Neuronal stem cell (in vitro differentiated cells): ENCODE measurements at regions not wholly inside any gene's neighbourhood (a gene's known extent, or its start where the extent isn't known, plus 50 kb on each side); places are given as distances from the start of the nearest gene placed in this dataset.
"Not testable (repeated sequence)": the region's sequence is repeated elsewhere in the genome, so short reads cannot be mapped to it uniquely, and the experiment has no call there.

ENCODE experiments used
- DNase-seq: peaks from one replicate; pipeline ENCODE4 v3.0.0-alpha.2; 2013; ENCODE audit warnings: low spot score
- H2AFZ ChIP-seq: one replicate; pipeline ENCODE4 v1.6.1; 2013; ENCODE audit warnings: mild to moderate bottlenecking, low read length, inconsistent platforms
- H2AK5ac ChIP-seq: 2 replicates; pipeline ENCODE4 v1.6.1; 2013; ENCODE audit warnings: low read depth, mild to moderate bottlenecking, inconsistent platforms, low read length, moderate library complexity, mixed read lengths
- H2BK120ac ChIP-seq: 2 replicates; pipeline ENCODE4 v1.6.1; 2013; ENCODE audit warnings: low read depth, mild to moderate bottlenecking, inconsistent platforms, low read length, moderate library complexity, mixed read lengths
- H2BK12ac ChIP-seq: one replicate; pipeline ENCODE4 v1.6.1; 2013; ENCODE audit warnings: low read length, inconsistent platforms
- H2BK15ac ChIP-seq: 2 replicates; pipeline ENCODE4 v1.6.1; 2013; ENCODE audit warnings: mild to moderate bottlenecking, low read length, inconsistent platforms, mixed read lengths
- H2BK5ac ChIP-seq: one replicate; pipeline ENCODE4 v1.6.1; 2013; ENCODE audit warnings: inconsistent platforms, mild to moderate bottlenecking, low read length, moderate library complexity
- H3K14ac ChIP-seq: one replicate; pipeline ENCODE4 v1.6.1; 2013; ENCODE audit warnings: low read length, inconsistent platforms
- H3K18ac ChIP-seq: 2 replicates; pipeline ENCODE4 v1.6.1; 2013; ENCODE audit warnings: low read length, inconsistent platforms
- H3K23ac ChIP-seq: 2 replicates; pipeline ENCODE4 v1.6.1; 2013; ENCODE audit warnings: low read depth, mild to moderate bottlenecking, mixed read lengths, low read length, inconsistent platforms; ENCODE audit not compliant: poor library complexity
- H3K27ac ChIP-seq: replicated peaks from 3 replicates; pipeline ENCODE4 v1.5.1; 2013; ENCODE audit warnings: low read length, inconsistent platforms
- H3K27me3 ChIP-seq, 3 experiments: 2 replicates each; pipeline ENCODE4 v1.6.1; 2013; ENCODE audit warnings: low read length in 3 of 3, mild to moderate bottlenecking in 2 of 3, inconsistent platforms in 1 of 3, low read depth in 1 of 3, mixed read lengths in 1 of 3, moderate library complexity in 1 of 3; ENCODE audit not compliant: control insufficient read depth in 3 of 3, insufficient read depth in 3 of 3
- H3K36me3 ChIP-seq, 2 donors: replicated peaks in 1 of 2; 2 replicates each; pipeline ENCODE4 v1.6.1; 2013; ENCODE audit warnings: low read length in 2 of 2; ENCODE audit not compliant: control insufficient read depth in 2 of 2, insufficient read depth in 2 of 2
- H3K4ac ChIP-seq: 2 replicates; pipeline ENCODE4 v1.6.1; 2013; ENCODE audit warnings: inconsistent platforms, mild to moderate bottlenecking, low read length, moderate library complexity
- H3K4me1 ChIP-seq, 2 donors: 1 replicate in 1 of 2; 2 replicates in 1 of 2; pipeline ENCODE4 v1.6.1; 2013; ENCODE audit warnings: low read length in 2 of 2, low read depth in 1 of 2; ENCODE audit not compliant: control insufficient read depth in 2 of 2, insufficient read depth in 1 of 2
- H3K4me2 ChIP-seq: one replicate; pipeline ENCODE4 v1.6.1; 2013; ENCODE audit warnings: mild to moderate bottlenecking, low read length, inconsistent platforms; ENCODE audit not compliant: insufficient read depth, poor library complexity, severe bottlenecking
- H3K4me3 ChIP-seq, 2 donors: 2 replicates each; pipeline ENCODE4 v1.5.1; 2013; ENCODE audit warnings: low read length in 2 of 2, mild to moderate bottlenecking in 2 of 2, inconsistent platforms in 1 of 2, moderate library complexity in 1 of 2
- H3K79me1 ChIP-seq: one replicate; pipeline ENCODE4 v1.6.1; 2013; ENCODE audit warnings: low read depth, mild to moderate bottlenecking, inconsistent platforms, low read length, moderate library complexity
- H3K9ac ChIP-seq: one replicate; pipeline ENCODE4 v1.6.1; 2013; ENCODE audit warnings: mild to moderate bottlenecking, low read depth, low read length, inconsistent platforms; ENCODE audit not compliant: poor library complexity
- H3K9me3 ChIP-seq, 2 donors: replicated peaks in 1 of 2; 2 replicates each; pipeline versions ENCODE3 to v1.6.1; 2013; ENCODE audit warnings: low read length in 2 of 2, mild to moderate bottlenecking in 2 of 2, inconsistent platforms in 1 of 2, low read depth in 1 of 2, mixed read lengths in 1 of 2, moderate library complexity in 1 of 2; ENCODE audit not compliant: control insufficient read depth in 2 of 2, insufficient read depth in 1 of 2
- H4K8ac ChIP-seq: one replicate; pipeline ENCODE4 v1.6.1; 2013; ENCODE audit warnings: low read depth, mild to moderate bottlenecking, inconsistent platforms, low read length, moderate library complexity
- H4K91ac ChIP-seq: one replicate; pipeline ENCODE4 v1.6.1; 2013; ENCODE audit warnings: low read length, low read depth, mild to moderate bottlenecking, inconsistent platforms; ENCODE audit not compliant: poor library complexity
- WGBS, 2 donors: extraction: QIAGEN DNeasy Blood & Tissue Kit; methylation state at CpG; one replicate each; pipeline ENCODE4 v1.1.7; 2013; ENCODE audit warnings: missing lambda C conversion rate in 2 of 2, mixed read lengths in 1 of 2; ENCODE audit not compliant: insufficient read length in 2 of 2, insufficient replicate concordance in 1 of 2; ENCODE audit errors: extremely low coverage in 2 of 2; 5-methylcytosine and 5-hydroxymethylcytosine counted together

DNA sequence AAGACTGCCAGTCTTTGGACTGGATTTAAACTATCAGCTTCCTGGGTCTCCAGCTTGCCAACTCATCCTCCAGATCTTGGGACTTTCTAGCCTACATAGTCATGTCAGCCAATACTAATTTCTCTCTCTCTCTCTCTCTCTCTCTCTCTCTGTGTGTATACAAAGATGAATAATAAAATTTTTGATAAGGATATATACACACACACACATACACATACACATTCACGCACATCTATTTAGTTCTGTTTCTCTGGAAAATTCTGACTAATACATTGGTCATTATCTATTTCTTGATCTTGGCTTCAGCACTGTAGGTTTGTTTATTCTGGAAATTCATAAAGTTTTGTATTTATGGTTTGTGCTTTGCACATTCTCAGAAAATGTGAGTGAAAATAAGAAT is 1606.2 kb upstream of the NUDT12 start:
- Histone ChIP-seq H2BK15ac (no peak overlapping the region), H3K18ac (no peak overlapping the region), H4K91ac (no peak overlapping the region), H3K14ac (no peak overlapping the region), H2BK5ac (no peak overlapping the region), H2AFZ (no peak overlapping the region), H3K27me3 (no peaks in the 10 kb centered on the region), H3K4me1 (no peaks in the 10 kb centered on the region), H3K9me3 (no peaks in the 10 kb centered on the region), H3K4me3 (no peak overlapping the region), H3K23ac (no peak overlapping the region), H2AK5ac (no peak overlapping the region), H3K4me2 (no peak overlapping the region), H3K9ac (no peak overlapping the region), H3K4ac (no peak overlapping the region), H3K36me3 (no peaks in the 10 kb centered on the region), H2BK120ac (no peak overlapping the region), H4K8ac (no peak overlapping the region), H3K79me1 (no peaks in the 10 kb centered on the region), H2BK12ac (no peak overlapping the region), H3K27ac (no peak overlapping the region)
- WGBS, 2 donors = no CpG with 5 or more reads among the region's 1 CpG
- no peak for DNase-seq

DNA sequence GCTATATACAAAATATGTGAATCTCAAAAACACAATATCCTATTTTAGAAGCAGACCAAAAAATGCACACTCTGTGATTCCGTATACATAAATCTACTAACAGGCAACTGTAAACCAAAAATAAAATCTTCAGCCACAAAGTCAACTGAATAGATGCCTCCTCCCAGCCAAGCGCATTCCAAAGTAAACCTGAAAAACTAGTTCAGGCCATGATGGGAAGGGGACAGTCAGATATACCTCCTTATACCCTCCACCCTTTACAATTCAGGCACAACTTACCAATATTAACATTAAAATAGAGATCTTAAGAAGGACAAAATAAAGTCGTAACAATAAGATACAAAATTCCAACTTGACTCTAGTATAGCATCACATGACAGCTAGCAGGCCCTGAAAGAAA is 1604.5 kb upstream of the NUDT12 start:
- H3K23ac ChIP-seq = no peak overlapping the region
- WGBS, 2 donors = no CpG with 5 or more reads among the region's 3 CpGs
- no peak overlapping the region for H4K91ac ChIP-seq

DNA sequence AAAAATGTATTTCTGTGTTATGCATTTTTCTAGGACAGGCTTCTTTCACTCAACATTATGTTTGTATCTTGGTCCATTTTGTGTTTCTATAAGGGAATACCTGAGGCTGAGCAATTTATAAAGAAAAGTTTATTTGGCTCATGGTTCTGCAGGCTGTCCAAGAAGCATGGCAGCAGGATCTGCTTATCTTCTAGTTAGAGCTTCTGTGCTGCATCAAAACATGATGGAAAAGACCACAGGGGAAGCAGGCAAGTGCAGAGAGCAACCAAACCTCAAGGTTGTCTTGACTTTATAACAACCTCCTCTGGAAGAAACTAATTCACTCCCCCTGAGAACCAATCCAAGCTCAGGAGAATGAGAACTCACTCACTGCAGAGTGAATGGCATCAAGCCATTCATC is 1601.0 kb upstream of the NUDT12 start:
- no peak overlapping the region for H3K14ac ChIP-seq
- no peak overlapping the region for H2BK15ac ChIP-seq
- H4K91ac ChIP-seq = no peak overlapping the region
- H3K23ac ChIP-seq = no peak overlapping the region
- no peaks in the 10 kb centered on the region for H3K27me3 ChIP-seq
- no peaks in the 10 kb centered on the region for H3K9me3 ChIP-seq
- H3K4me2 ChIP-seq = no peak overlapping the region
- no peak overlapping the region for H3K4me3 ChIP-seq
- no peak for DNase-seq
- H3K36me3 ChIP-seq = no peaks in the 10 kb centered on the region
- no peak overlapping the region for H2BK12ac ChIP-seq
- H3K9ac ChIP-seq = no peak overlapping the region
- no peak overlapping the region for H2AFZ ChIP-seq
- no peak overlapping the region for H2BK120ac ChIP-seq
- no peaks in the 10 kb centered on the region for H3K4me1 ChIP-seq
- no peak overlapping the region for H3K27ac ChIP-seq
- no peak overlapping the region for H4K8ac ChIP-seq
- H2BK5ac ChIP-seq = no peak overlapping the region
- no peak overlapping the region for H3K18ac ChIP-seq
- H3K79me1 ChIP-seq = no peaks in the 10 kb centered on the region
- no peak overlapping the region for H2AK5ac ChIP-seq
- H3K4ac ChIP-seq = no peak overlapping the region

More for the DNA sequence above, 1604.5 kb upstream of the NUDT12 start:
- Histone ChIP-seq H3K4me3 (no peak overlapping the region), H2BK15ac (no peak overlapping the region), H3K9me3 (no peaks in the 10 kb centered on the region), H2BK5ac (no peak overlapping the region), H3K4me2 (no peak overlapping the region), H2BK120ac (no peak overlapping the region), H3K27me3 (no peaks in the 10 kb centered on the region), H2BK12ac (no peak overlapping the region), H3K14ac (no peak overlapping the region), H3K18ac (no peak overlapping the region), H3K4ac (no peak overlapping the region), H4K8ac (no peak overlapping the region), H2AFZ (no peak overlapping the region), H3K27ac (no peak overlapping the region), H3K36me3 (no peaks in the 10 kb centered on the region), H3K9ac (no peak overlapping the region), H3K79me1 (no peaks in the 10 kb centered on the region), H3K4me1 (no peaks in the 10 kb centered on the region), H2AK5ac (no peak overlapping the region)
- no peak for DNase-seq

DNA sequence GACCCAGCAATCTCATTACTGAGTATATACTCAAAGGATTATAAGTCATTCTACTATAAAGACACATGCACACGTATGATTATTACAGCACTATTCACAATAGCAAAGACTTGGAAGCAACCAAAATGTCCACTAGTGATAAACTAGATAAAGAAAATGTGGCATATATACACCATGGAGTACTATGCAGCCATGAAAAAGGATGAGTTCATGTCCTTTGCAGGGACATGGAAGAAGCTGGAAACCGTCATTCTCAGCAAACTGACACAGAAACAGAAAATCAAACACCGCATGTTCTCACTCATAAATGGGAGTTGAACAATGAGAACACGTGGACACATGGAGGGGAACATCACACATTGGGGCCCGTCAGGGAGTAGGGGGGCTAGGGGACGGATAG is 1600.0 kb upstream of the NUDT12 start:
- H3K36me3 ChIP-seq, H3K4me1 ChIP-seq, H2BK12ac ChIP-seq, H3K4me3 ChIP-seq, H3K27ac ChIP-seq, H4K8ac ChIP-seq, H3K27me3 ChIP-seq, H2BK5ac ChIP-seq, DNase-seq, H3K23ac ChIP-seq, H2AFZ ChIP-seq, H3K4me2 ChIP-seq, H3K9me3 ChIP-seq, H2AK5ac ChIP-seq, H3K9ac ChIP-seq, H3K79me1 ChIP-seq, H3K14ac ChIP-seq, H3K4ac ChIP-seq, H4K91ac ChIP-seq, H2BK120ac ChIP-seq, H2BK15ac ChIP-seq, H3K18ac ChIP-seq: not testable (repeated sequence)
- no CpG with 5 or more reads among the region's 6 CpGs for WGBS, 2 donors
